ENCODE measurements at regions not wholly inside any gene's neighbourhood (a gene's known extent, or its start where the extent isn't known, plus 50 kb on each side); places are given as distances from the start of the nearest gene placed in this dataset.

DNA sequence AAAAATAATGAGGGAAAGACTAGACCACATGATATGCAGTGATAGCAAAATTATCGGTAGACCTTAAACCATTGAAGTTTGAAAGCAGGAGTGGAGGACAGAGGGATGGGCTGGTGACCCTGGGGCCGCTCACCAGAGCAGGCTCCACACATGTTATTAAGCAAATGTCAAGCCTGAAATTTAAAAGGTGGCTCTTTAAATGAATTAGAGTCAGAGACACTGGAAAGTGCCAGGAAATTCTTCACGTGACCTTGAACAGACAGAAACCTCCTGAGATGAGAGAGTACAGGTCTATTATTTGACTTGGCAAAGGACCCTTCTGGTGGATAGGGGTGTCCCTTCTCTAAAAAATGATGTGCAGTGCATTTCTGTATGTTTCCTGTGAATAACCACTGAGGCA is 111.0 kb upstream of the CPEB4 start:
- CTCF ChIA-PET, result no interaction called here
- no peak for DNase-seq (ENCODE audit: low read depth, low spot score)
- TF ChIP-seq, protein P1, sequence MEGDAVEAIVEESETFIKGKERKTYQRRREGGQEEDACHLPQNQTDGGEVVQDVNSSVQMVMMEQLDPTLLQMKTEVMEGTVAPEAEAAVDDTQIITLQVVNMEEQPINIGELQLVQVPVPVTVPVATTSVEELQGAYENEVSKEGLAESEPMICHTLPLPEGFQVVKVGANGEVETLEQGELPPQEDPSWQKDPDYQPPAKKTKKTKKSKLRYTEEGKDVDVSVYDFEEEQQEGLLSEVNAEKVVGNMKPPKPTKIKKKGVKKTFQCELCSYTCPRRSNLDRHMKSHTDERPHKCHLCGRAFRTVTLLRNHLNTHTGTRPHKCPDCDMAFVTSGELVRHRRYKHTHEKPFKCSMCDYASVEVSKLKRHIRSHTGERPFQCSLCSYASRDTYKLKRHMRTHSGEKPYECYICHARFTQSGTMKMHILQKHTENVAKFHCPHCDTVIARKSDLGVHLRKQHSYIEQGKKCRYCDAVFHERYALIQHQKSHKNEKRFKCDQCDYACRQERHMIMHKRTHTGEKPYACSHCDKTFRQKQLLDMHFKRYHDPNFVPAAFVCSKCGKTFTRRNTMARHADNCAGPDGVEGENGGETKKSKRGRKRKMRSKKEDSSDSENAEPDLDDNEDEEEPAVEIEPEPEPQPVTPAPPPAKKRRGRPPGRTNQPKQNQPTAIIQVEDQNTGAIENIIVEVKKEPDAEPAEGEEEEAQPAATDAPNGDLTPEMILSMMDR (IDR thresholded peaks at IDR 0.05; ENCODE audit: insufficient read depth, low read length, missing control alignments), result no peak
- H3K4me3 ChIP-seq (ENCODE audit: low read depth, low read length), result no peak overlapping the region
- POLR2A ChIA-PET, result no interaction called here

DNA sequence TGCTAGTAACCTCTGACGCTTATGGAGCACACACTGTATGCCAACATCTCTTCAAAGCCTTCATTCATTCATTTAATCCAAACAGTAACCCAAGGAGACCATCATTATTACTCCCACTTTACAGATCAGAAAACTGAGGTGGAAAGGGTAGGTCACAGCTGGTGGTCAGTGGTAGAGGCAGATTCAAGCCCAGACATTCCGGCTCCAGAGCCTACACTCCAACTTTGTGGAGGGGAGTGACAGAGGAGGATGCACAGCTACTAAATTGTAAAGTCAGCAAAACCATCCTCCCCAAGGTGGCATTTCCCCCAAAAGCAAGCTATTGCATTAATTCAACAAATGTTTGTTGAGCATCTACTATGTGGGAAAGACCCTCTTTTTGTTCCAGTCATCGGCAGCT is 110.5 kb upstream of the CPEB4 start:
- ChIA-PET POLR2A (no interaction called here), CTCF (no interaction called here)
- TF ChIP-seq, protein P1 (IDR thresholded peaks at IDR 0.05; ENCODE audit: insufficient read depth, low read length, missing control alignments), result no peak

DNA sequence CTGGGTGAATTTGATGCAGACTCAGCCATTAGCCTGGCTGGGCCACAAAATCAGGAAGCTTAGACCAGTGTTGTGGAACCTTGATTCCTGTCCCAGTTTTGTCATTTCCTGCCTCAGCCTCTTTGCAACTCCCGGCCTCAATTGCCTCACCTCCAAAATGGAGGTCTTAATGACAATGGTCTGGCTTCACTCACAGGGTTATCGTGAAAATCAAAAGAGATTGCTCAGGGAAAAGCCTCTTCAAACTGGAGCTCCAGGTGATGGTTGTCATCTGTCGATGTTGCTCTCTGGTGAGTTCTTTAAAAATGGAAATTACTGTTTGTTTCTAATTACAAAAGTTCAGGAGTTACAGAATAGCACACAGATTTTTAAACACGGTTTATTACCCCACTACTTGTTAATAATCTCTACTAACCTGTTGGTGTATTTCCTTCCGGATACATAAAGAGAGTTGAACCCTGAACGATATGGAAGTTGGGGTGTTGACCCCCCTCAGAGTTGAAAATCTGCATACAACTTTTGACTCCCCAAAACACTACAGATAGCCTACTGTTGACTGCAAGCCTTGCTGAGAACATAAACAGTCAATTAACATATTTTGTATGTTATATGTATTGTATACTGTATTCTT is 109.9 kb upstream of the CPEB4 start:
- ChIA-PET POLR2A (no interaction called here), CTCF (no interaction called here)
- DNase-seq (ENCODE audit: low read depth, low spot score), result no peak
- no peak overlapping the region for H3K4me3 ChIP-seq (ENCODE audit: low read depth, low read length)
- TF ChIP-seq, protein P1 (IDR thresholded peaks at IDR 0.05; ENCODE audit: insufficient read depth, low read length, missing control alignments), result no peak

More for the DNA sequence above, 110.5 kb upstream of the CPEB4 start:
- DNase-seq (ENCODE audit: low read depth, low spot score), result no peak
- no peak overlapping the region for H3K4me3 ChIP-seq (ENCODE audit: low read depth, low read length)

DNA sequence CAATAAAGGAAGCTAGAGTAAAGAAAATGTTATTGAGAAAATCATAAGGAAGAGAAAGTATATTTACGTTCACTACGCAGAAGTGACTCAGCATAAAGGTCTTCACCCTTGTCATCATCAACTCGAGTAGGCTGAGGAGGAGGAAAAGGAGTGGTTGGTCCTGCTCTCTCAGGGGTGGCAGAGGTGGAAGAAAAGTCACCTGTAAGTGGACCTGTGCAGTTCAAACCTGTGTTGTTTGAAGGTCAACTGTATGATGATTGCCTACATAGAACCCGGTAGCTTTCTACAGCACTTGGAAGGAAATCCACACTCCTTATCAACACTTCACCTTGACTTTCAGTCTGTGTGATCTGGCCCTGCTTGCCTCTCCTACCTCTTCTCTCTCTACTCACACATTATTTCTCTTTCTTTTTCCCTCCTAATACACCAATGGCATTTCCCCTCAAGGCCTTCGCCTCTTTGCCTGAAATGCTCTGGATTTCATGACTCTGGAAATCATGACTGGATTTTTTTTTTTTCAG is 109.3 kb upstream of the CPEB4 start:
- no peak overlapping the region for H3K4me3 ChIP-seq (ENCODE audit: low read depth, low read length)
- TF ChIP-seq, protein P1 (IDR thresholded peaks at IDR 0.05; ENCODE audit: insufficient read depth, low read length, missing control alignments), result no peak
- ChIA-PET CTCF (interaction anchor here (0.6 kb wide), 1 partner anchor 571 kb away, joined by 3 read pairs; no protein-coding TSS in a partner anchor), POLR2A (no interaction called here)
- DNase-seq (ENCODE audit: low read depth, low spot score), result no peak

DNA sequence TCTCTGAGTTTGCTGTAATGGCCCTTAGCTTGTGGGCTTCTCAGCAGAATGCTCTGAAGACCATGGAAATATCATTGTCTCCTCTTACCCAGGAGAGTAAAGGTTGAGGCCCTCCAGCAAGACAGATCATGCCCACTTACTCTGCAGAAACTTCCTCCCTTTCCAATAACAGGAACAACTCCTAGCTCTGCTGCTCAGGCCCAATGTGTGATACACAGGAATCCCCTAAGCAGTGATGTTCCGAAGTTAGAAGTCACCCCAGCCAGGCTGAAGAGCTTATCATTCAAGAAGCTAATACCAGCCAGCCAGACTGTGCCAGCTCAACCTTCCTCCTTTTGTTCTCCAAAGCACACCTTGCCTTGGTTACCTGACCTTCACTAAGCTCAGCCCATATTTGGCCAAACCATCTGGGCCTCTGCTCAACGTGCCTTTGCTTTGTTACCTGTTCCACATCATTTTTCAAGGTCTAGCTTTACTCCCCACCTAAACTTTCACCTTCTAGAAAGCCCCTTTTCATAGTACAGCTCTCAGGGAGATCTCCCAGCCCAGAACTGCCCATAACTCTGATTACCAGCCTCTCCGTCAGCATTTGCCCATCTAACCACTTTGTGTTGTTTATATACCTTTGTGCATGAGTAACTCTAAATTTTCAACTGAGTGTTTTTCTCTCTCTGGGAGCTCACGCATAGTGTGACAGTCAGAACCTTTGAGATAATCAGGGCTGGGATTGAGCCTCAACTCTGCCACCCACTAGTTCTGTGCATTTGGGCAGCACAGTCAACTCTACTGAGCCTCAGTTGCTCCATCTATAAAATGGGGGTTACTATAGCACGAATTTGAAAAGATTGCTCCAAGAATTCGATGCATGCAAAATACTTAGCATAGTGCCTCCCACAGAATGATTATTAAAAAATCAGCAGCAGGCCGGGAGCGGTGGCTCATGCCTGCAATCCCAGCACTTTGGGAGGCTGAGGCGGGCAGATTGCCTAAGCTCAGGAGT is 107.6 kb upstream of the CPEB4 start:
- TF ChIP-seq, protein P1 (IDR thresholded peaks at IDR 0.05; ENCODE audit: insufficient read depth, low read length, missing control alignments), result no peak
- DNase-seq (ENCODE audit: low read depth, low spot score), result no peak
- H3K4me3 ChIP-seq (ENCODE audit: low read depth, low read length), result no peak overlapping the region
- CTCF ChIA-PET, result interaction anchor here (0.8 kb wide), 1 partner anchor 22 kb away, joined by 3 read pairs; no protein-coding TSS in a partner anchor
- POLR2A ChIA-PET, result no interaction called here

DNA sequence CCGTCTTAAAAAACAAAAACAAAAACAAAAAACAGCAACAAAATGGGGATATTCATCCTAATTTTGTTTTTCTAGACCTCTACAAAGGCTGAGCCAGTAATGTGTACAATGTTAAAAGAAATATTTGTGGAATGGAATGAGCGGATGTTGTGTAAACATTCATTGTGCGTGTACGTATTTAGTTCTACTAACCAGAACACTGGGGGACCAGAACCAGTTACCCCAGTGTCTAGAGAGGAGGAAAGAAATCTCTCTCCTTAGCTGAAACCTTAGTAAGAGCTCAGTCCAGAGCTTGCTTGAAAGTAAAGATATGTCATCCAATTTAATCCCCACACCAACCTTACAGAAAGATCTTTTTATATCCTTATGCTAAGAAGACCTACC is 106.7 kb upstream of the CPEB4 start:
- no peak for DNase-seq (ENCODE audit: low read depth, low spot score)
- TF ChIP-seq, protein P1 (IDR thresholded peaks at IDR 0.05; ENCODE audit: insufficient read depth, low read length, missing control alignments), result no peak
- ChIA-PET POLR2A (no interaction called here), CTCF (no interaction called here)
- no peak overlapping the region for H3K4me3 ChIP-seq (ENCODE audit: low read depth, low read length)
